Jurkat, Clone E6-1 (cell line): ENCODE measurements at regions not wholly inside any gene's neighbourhood (a gene's known extent, or its start where the extent isn't known, plus 50 kb on each side); places are given as distances from the start of the nearest gene placed in this dataset.

Experiments used
- DNase-seq: peaks from one replicate; pipeline ENCODE4 v3.0.0-alpha.2; 2011; ENCODE audit warnings: low read depth, low spot score
- H3K4me3 ChIP-seq: 2 replicates; pipeline ENCODE4 v1.5.1; 2011; ENCODE audit warnings: mild to moderate bottlenecking, low read length, control low read depth, moderate library complexity

DNA sequence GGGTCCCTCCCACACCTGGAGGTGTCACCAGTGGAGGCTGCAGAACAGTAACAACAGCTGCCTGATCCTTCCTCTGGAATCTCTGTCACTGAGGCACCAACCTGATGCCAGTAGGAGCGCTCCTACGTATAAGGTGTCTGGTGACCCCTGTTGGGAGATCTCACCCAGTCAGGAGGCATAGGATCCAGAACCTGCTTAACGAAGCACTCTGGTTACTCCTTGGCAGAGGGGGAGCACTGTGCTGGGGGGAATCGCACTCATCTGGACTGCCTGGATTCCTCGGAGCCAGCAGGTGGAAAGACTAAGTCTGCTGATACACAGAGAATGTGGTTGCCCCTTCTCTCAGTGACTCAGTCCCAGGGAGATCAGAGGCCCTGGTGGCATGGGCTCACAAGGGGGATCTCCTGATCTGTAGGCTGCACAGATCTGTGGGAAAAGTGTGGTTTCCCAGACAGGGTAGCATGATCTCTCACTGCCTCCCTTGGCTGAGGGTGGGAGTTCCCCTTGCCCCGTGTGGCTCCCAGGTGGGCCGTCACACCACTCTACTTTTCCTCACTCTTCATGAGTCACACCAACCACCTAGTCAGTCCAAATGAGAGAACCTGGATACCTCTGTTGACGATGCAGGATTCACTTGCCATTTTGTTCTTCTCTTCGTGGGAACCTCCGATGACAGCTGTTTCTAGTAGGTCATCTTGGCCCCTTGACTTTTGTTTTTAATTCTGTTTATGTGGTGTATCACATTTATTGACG lies 305.9 kb downstream of the IDS start:
- DNase-seq: no peak
- no peak overlapping the region for H3K4me3 ChIP-seq

DNA sequence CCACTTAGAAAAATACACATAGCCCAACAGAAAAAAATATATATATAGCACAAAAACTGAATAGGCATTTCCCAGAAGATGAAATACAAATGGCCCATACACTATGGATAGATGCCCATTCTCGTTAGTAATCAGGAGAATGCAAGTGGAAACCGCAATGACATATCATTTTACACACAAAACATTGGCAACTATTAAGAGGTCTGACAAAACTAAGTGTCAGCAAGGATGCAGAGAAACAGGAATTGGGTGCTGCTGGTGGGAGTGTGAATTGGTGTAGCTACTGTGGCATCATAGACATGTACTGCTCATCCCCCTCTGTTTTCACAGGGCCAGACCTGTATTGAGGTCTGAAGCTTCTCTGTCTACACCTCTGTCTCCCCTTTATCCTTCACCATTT lies 320.0 kb downstream of the IDS start:
- no peak for DNase-seq
- no peak overlapping the region for H3K4me3 ChIP-seq

DNA sequence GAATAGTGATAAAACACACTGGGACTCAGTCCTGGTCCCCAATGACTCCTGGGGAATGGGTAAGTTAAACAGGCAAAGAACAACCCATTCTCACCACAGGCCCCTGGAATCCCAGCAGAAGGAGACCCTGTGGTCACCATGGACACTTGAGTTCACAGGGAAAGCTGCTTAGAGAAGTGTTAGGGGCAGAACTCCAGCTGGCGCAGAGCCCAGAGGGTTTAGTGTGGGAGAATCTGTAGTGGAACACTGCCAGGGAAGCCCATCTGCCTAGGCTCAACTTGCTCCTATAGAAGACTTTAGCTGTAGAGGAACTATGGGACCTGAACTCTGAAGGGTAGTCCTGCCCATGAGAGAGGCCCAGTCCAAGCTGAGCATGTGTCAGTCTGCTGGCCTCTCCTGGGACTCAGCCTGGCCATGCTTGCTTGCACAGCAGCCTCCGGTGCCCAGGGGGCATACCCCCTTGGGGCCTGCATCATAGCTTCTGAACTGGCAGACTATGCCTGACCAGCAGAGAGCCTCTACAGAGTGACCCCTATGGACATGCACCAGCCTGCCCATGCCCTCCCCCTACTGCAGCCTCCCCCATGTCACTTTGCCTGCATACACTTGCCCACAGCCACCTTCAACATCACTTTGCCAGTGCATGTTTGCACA lies 343.5 kb downstream of the IDS start:
- H3K4me3 ChIP-seq: no peak overlapping the region
- DNase-seq: no peak

DNA sequence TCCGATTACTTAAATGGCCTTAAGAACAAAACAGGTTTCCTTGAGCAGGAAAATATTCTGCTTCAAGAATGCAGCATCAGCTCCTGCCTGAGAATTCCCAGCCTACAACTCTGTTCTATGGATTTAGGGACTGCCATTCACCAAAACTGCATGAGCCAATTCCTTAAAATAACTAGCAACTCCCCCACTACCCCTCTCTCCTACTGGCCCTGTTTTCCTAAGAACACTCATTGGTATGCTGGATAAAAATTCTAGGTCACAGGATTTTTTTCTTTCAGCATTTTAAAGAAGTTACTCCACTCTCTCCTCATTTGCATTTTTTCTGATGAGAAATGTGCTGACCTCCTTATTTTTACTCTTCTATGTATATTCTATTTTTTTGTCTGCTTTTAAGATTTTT lies 347.1 kb downstream of the IDS start:
- H3K4me3 ChIP-seq: no peak overlapping the region

DNA sequence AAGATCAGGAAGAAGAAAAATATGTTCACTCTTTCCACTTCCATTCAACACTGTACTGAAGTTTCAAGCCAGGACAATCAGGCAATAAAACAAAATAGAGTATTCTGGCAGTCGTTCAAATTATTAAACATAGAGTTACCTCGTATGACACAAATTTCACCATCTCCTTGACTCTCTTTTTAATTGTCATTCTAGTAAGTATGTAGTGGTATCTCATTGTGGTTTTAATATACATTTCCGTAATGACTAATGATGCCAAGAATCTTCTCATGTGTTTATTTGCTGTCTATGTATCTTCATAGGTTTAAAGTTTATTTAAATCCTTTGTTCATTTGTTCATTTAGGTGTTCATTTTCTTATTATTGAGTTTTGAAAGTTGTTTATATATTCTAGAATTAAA lies 352.2 kb downstream of the IDS start:
- DNase-seq: no peak
- H3K4me3 ChIP-seq: no peak overlapping the region

More for the DNA sequence above, 347.1 kb downstream of the IDS start:
- DNase-seq: no peak

DNA sequence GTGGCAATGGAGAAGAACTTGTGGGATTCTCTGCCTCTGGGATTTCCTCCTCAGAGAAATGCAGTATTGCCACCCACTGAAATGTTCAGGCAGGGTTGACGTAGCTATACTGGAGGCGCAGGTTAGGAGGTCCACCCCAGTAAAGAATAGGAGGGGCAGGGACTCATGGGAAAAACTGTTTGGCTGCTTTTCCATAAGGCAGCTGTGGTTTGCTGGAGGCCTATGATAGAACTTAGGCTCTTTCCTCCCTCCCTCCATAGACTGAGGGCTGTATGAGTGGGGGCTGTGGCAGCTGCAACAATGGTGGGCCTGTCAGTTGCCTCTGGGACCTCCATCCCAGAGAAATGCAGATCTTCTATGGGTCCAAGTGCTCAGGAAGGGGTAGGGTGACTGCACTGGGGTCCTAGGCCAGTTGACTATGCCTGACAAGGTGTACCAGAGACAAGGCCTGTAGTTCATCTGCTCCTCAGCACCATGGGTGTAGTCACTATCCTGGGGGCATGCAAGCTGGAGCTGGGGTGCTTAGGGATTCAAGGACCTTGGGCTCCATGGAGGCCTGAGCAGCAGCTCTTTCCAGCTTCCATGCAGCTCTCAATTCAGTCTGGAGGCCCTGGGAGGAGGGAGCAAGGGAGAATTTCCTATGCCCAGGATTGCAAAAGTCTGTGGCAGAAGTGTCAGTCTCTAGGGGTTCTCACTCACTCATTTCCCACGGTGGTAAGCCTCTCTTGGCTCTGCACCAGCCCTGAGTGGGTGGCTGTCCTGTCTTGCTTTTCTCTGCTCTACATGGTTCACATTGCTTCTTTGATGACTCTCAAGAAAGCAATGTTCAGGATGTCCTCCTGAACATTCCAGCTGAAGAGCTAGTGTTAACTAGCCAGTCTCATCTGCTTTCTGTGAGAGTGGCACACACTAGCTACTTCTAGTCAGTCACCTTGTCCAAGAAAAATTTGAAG lies 353.0 kb downstream of the IDS start:
- H3K4me3 ChIP-seq: no peak overlapping the region
- DNase-seq: no peak

DNA sequence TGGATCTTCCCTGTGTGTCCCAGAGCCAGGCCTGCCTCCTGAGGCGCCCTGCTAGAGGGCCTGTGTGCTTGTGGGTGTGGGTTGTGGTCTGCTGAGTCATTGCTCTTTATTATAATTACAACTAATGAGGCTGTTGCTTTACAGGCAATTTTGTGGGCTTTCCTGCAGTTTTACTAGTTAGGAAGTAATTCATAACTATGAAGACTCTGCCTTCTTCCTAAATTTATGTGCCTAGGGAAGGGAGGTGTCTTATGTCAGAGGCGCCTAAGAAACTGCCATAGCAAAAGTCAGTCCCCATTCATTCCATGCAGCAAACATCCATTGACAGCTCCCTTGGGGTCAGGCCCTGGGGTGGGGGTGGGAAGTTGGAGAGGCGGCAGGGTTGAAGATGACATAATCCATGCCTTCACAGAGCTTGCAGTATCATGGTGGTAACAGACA lies 359.2 kb downstream of the IDS start:
- no peak for DNase-seq
- no peak overlapping the region for H3K4me3 ChIP-seq

DNA sequence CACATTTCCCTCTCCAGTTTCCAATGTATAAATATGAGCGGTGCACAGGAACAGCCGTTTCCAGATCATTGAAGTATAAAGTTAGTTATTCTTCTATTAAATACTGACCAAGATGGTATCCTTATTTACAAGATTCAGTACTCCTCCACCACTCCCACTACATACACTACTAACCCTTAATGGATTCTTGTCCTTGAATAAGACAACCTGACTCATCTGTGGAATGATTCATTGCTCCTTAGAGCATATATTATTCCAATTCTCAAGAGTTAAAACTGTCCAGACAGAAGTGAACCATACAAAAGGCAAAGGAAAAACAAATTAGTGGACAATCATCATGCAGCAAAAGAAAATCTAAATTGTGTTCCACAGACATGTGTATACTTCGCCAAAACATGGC lies 373.3 kb downstream of the IDS start:
- DNase-seq: no peak

DNA sequence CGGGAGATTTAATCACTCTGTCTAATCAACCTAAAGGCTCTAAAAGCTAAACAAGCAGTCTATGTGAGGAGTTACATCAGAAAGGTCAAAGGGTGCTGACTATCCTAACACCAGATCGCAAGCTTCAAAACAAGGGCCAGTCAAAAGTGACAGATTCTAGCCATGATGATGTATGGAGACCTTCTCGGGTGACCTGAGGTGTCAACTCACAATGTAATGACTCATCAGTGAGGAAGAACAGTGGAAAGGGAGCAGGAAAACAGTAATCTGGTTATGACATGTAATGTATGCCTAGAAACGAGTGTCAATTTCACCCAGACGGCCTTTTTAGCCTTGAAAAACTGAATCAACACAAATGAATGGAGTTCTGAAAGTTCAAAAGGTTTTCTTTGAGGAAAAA lies 375.3 kb downstream of the IDS start:
- DNase-seq: no peak

More for the DNA sequence above, 373.3 kb downstream of the IDS start:
- H3K4me3 ChIP-seq: no peak overlapping the region

DNA sequence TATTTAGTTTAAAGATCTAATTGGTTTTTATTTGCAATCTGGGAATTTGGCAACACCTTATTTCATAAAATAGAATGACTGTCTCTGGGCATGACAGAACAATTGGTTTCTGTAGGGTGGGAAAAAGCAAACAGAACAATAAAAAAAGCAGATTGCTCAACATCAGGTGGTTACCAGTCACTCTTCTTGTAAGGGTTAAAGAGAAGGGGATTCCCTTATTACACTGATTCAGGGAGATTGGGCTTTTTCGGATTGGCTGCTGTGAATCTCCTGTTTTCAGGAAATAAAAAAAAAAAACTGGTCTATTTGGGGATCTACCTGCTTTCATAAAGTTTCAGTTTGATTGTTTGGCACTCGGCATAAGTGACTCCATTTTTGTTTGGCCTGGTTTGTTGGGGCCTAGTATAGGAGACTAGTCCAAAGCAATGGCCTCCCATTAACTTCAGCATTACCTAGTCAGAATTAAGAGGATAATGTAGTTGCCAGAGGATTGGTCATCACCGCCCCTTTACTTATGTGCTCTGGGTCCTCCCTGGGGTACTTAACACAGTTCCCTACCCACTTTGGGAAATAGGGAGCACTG lies 380.5 kb downstream of the IDS start:
- DNase-seq: no peak
- H3K4me3 ChIP-seq: no peak overlapping the region

More for the DNA sequence above, 375.3 kb downstream of the IDS start:
- no peak overlapping the region for H3K4me3 ChIP-seq

DNA sequence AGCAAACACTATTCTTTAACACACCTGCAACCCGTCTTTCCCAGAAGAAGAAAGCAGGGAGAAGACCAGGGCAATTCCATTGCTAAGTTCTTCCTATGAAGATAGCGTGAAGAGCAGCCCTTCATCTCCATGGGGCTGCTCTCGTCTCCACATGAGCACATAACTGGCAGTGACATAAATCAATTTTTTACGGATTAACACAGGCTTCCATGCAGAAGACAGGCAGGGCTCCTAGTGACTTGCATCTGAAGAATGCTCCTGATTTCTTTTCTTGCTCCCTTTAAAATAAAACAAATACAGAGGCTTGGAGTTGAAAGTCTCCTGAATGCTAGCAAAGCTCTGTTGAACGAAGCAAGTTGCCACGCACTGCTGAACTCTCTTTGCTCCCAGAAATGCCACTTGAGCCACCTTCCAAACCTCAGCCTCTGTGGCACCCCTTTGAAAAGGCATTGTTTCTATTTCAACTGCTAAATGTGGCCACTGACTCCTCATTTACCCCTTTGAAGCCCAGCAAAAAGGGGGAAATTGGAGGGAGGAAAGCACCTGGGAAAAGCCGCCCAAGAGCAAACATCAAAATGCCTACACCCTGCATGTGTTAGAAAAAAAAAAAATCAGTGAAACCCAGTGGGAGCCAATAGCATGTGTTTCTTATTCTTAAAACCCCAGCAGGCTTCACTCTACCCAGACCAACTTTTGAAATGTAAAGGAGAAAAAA lies 383.7 kb downstream of the IDS start:
- no peak overlapping the region for H3K4me3 ChIP-seq

DNA sequence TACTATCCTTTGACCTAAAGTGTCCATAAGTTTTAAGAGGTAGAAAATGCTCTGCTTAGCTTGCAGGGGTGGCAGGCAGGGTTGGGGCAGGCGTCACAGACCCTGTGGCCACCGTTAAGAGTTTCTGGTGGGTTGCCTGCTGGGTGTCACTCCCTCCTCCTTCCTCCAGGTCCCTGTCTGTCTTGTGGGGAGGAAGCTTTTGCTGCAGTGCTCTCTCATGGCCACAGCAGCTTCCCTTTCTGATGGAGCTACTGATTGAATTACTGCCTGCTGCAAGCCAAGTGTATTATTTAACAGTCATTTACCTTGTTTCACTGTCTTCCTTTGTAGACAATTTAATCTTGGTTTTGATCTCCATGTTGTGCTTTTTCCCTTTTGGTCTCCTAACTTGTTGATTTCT lies 384.6 kb downstream of the IDS start:
- no peak overlapping the region for H3K4me3 ChIP-seq
- peak; percentile 80 for DNase-seq

More for the DNA sequence above, 383.7 kb downstream of the IDS start:
- no peak for DNase-seq

DNA sequence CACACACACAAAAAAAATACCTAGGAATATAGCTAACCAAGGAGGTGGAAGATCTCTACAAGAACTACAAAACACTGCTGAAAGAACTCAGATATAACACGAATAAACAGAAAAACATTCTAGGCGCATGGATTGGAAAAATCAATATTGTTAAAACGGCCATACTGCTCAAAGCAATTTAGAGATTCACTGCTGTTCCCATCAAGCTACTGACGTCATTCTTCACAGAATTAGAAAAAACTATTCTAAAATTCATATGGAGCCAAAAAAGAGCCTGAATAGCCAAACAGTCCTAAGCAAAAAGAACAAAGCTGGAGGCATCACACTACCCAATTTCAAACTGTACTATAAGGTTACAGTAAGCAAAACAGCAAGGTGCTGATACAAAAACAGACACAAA lies 390.2 kb downstream of the IDS start:
- no peak overlapping the region for H3K4me3 ChIP-seq
- no peak for DNase-seq

DNA sequence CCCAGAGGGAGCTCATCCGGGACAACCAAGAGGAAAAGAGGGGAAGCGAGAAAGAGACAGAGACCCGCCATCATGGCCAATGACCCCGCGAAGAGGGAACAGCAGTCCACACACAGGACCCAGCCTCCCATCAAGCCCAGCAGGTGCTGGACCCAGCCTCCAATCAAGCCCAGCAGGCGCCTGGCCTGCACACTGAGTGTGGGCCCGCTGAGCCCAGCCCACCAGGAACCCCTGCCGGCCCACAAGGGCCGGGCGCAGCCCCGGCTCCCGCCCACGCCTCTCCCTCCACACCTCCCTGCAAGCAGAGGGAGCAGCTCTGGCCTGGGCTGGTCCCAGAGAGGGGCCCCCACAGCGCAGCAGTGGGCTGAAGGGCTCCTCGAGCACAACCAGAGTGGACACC lies 391.1 kb downstream of the IDS start:
- H3K4me3 ChIP-seq: no peak overlapping the region
- no peak for DNase-seq

DNA sequence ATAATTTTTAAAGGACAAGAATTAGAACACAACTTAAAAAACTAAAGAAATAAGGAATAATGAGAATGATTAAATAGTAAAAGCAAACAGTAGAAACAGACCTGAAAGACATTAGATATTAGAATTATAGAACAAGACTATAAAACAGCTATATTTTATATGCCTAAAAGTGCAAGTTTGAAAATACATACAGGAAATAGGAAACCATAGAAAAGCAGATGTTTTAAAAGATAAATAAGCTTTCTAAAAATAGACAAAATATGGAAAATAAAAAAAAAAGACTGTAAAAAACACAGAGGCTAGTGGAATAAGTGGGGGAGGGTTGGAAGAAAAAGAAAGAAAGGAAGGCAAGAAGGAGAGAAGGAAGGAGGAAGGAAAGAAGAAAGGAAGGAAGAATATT lies 407.3 kb downstream of the IDS start:
- no peak for DNase-seq
- H3K4me3 ChIP-seq: no peak overlapping the region

DNA sequence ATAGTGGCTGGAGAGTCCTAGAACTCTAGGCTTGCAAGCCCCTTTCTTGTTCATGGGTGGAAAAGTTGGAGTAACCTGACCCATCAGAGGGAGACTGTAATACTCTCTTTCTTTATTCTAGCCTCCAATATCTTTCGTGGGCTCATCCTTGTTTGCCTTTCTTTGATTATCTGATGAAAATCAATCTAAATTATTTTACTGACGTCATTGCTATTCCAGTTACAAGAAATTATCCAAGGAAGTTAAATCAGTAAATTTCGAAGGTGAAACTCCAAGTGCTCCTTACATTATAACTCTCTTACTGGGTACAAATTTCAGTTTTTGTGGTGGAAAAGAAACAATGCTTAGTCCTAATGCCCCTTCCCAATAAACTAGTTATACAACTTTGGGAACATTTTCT lies 412.9 kb downstream of the IDS start:
- no peak overlapping the region for H3K4me3 ChIP-seq
- DNase-seq: no peak

DNA sequence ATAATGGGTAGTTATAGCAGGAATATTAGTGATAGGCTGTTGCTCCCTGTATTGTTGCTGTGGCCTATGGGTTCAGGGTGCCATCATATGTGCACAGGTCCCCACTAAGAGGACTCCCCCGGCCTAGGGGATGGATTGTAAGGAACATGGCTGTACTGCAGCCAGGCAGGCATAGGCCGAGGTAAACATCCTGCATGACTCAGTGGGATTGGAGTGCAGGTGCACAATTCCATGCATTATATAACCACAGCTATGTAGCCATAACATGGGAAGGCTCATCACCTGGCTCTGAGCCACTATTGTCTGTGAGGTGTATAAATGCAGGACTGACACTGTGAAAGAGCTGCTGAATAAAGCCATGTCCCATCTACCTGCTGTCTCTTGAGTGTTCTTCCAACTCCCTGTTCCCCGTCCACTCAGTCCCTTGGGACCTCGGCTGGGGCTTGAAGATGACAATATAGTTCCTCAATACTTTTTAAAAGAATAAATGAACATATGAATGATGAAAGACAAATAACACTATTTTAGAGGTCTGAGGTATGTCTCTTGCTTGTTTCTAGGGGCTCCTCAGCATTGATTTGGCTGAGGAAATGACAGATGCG lies 425.2 kb downstream of the IDS start:
- no peak overlapping the region for H3K4me3 ChIP-seq
- DNase-seq: no peak

DNA sequence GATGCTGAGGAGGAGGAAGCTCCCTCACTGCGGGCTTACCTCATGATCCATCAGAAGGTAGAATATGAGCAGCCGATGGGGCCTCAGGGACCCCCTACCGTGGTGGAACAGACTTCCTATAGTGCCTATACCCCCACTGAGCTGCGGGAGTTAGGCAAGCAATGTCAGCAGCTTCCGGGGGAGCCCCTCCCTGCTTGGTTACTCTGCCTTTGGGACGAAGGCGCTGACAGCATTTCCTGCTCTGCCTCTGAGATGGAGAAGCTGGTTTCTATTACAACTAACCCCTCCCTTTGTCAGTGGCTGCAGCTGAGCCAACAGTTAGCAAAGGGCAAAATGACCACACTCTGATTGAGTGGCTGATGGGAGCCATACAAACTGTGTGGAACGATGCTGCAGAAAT lies 430.7 kb downstream of the IDS start:
- DNase-seq: peak; percentile 52
- no peak overlapping the region for H3K4me3 ChIP-seq
